HEK293T (cell line): ENCODE measurements at regions not wholly inside any gene's neighbourhood (a gene's known extent, or its start where the extent isn't known, plus 50 kb on each side); places are given as distances from the start of the nearest gene placed in this dataset.

Experiments used
- CTCF ChIA-PET: fragments of 350-600 bp; formaldehyde crosslinking; extraction: SDS; loops from one replicate; lab custom pipeline; 2021; ENCODE audit warnings: antibody characterized with exemption, inconsistent platforms; lab: Yijun Ruan, JAX
- POLR2A ChIA-PET: fragments of 350-600 bp; formaldehyde crosslinking; extraction: SDS; loops from one replicate; lab custom pipeline; 2020; ENCODE audit warnings: antibody characterized with exemption, inconsistent platforms; lab: Yijun Ruan, JAX
- DNase-seq: peaks from one replicate; pipeline ENCODE4 v3.0.0; 2012; ENCODE audit warnings: mixed read lengths; ENCODE audit errors: extremely low spot score
- ARNT ChIP-seq: fragments of 450-650 bp; IDR thresholded peaks from 2 replicates; pipeline ENCODE4 v1.6.1; 2017; ENCODE audit warnings: mild to moderate bottlenecking
- BHLHE40 ChIP-seq: fragments of 450-650 bp; IDR thresholded peaks from 2 replicates; pipeline ENCODE4 v1.6.1; 2016; ENCODE audit warnings: mild to moderate bottlenecking, moderate library complexity, borderline replicate concordance
- CTBP1 ChIP-seq: fragments of 450-650 bp; IDR thresholded peaks from 2 replicates; pipeline ENCODE4 v1.6.1; 2016; ENCODE audit warnings: borderline replicate concordance
- ELF4 ChIP-seq: fragments of 450-650 bp; IDR thresholded peaks from 2 replicates; pipeline ENCODE4 v1.6.1; 2017; ENCODE audit warnings: antibody characterized with exemption
- FOXA1 ChIP-seq: fragments of 450-650 bp; IDR thresholded peaks from 2 replicates; pipeline ENCODE4 v1.6.1; 2016; ENCODE audit warnings: mild to moderate bottlenecking
- FOXK2 ChIP-seq: fragments of 450-650 bp; IDR thresholded peaks from 2 replicates; pipeline ENCODE4 v1.6.1; 2016; ENCODE audit warnings: mild to moderate bottlenecking
- FOXM1 ChIP-seq: fragments of 450-650 bp; IDR thresholded peaks from 2 replicates; pipeline ENCODE4 v1.6.1; 2017; ENCODE audit warnings: mild to moderate bottlenecking, borderline replicate concordance
- HDGF ChIP-seq: fragments of 450-650 bp; IDR thresholded peaks from 2 replicates; pipeline ENCODE4 v1.6.1; 2017; ENCODE audit warnings: antibody characterized with exemption, borderline replicate concordance
- L3MBTL2 ChIP-seq: fragments of 450-650 bp; conservative IDR thresholded peaks from 2 replicates; pipeline ENCODE4 v1.6.1; 2016; ENCODE audit warnings: mild to moderate bottlenecking
- LEF1 ChIP-seq: fragments of 450-650 bp; IDR thresholded peaks from 2 replicates; pipeline ENCODE4 v1.6.1; 2017; ENCODE audit warnings: mild to moderate bottlenecking, borderline replicate concordance
- NFRKB ChIP-seq: fragments of 450-650 bp; IDR thresholded peaks from 2 replicates; pipeline ENCODE4 v1.6.1; 2016; ENCODE audit warnings: mild to moderate bottlenecking, moderate library complexity
- PKNOX1 ChIP-seq: fragments of 450-650 bp; IDR thresholded peaks from 2 replicates; pipeline ENCODE4 v1.6.1; 2016
- SP1 ChIP-seq: fragments of 450-650 bp; IDR thresholded peaks from 2 replicates; pipeline ENCODE4 v1.6.1; 2017
- SUZ12 ChIP-seq: fragments of 450-650 bp; IDR thresholded peaks from 2 replicates; pipeline ENCODE4 v1.6.1; 2016; ENCODE audit warnings: mild to moderate bottlenecking
- TARDBP ChIP-seq: fragments of 450-650 bp; IDR thresholded peaks from 2 replicates; pipeline ENCODE4 v1.6.1; 2016
- ZNF384 ChIP-seq: fragments of 450-650 bp; IDR thresholded peaks from 2 replicates; pipeline ENCODE4 v1.6.1; 2016

GRCh38 chr9:90455316-90455715, 187.3 kb downstream of the DIRAS2 start:
- ChIA-PET POLR2A (no interaction called here), CTCF (no interaction called here)
- DNase-seq = no peak
- no peak for TF ChIP-seq NFRKB
- TF ChIP-seq ELF4 = no peak
- TF ChIP-seq FOXA1 = no peak
- no peak for TF ChIP-seq TARDBP
- TF ChIP-seq CTBP1 = no peak
- no peak for TF ChIP-seq FOXK2
- TF ChIP-seq HDGF = no peak
- no peak for TF ChIP-seq LEF1
- TF ChIP-seq BHLHE40 = no peak
- no peak for TF ChIP-seq SUZ12
- no peak for TF ChIP-seq L3MBTL2
- TF ChIP-seq PKNOX1 = no peak
- no peak for TF ChIP-seq FOXM1
- TF ChIP-seq SP1 = no peak
- TF ChIP-seq ZNF384 = no peak
- no peak for TF ChIP-seq ARNT

- POLR2A ChIA-PET = no interaction called here
- TF ChIP-seq LEF1 (no peak), SP1 (no peak), ZNF384 (no peak), TARDBP (no peak), FOXA1 (no peak), HDGF (no peak), ELF4 (no peak)
- DNase-seq = no peak
- CTCF ChIA-PET = no interaction called here
Observed at GRCh38 chr9:90457386-90458190, 185.0 kb downstream of the DIRAS2 start.

- ChIA-PET CTCF (interaction anchor here (0.7 kb wide), 1 partner anchor 1019 kb away, joined by 3 read pairs; no protein-coding TSS in a partner anchor), POLR2A (no interaction called here)
- no peak for DNase-seq
- TF ChIP-seq FOXK2 = no peak
- no peak for TF ChIP-seq PKNOX1
- no peak for TF ChIP-seq NFRKB
- no peak for TF ChIP-seq TARDBP
- TF ChIP-seq FOXM1 = no peak
- no peak for TF ChIP-seq BHLHE40
- no peak for TF ChIP-seq ARNT
- TF ChIP-seq FOXA1 = no peak
- TF ChIP-seq HDGF = no peak
- TF ChIP-seq SUZ12 = no peak
- TF ChIP-seq L3MBTL2 = no peak
- TF ChIP-seq LEF1 = no peak
- no peak for TF ChIP-seq ELF4
- TF ChIP-seq SP1 = no peak
- TF ChIP-seq ZNF384 = no peak
- no peak for TF ChIP-seq CTBP1
Observed at GRCh38 chr9:90458485-90458884, 184.1 kb downstream of the DIRAS2 start.

- ChIA-PET POLR2A (no interaction called here), CTCF (interaction anchor here (0.6 kb wide), 1 partner anchor 25 kb away, joined by 3 read pairs; no protein-coding TSS in a partner anchor)
- TF ChIP-seq FOXK2 (no peak), FOXA1 (no peak), ELF4 (no peak), ZNF384 (no peak), PKNOX1 (no peak), TARDBP (no peak), ARNT (no peak), NFRKB (no peak), BHLHE40 (no peak), SUZ12 (no peak), HDGF (no peak), SP1 (no peak), CTBP1 (no peak), FOXM1 (no peak), L3MBTL2 (no peak)
- DNase-seq = no peak
Observed at GRCh38 chr9:90459321-90459720, 183.3 kb downstream of the DIRAS2 start.

GRCh38 chr9:90460220-90460619, 182.4 kb downstream of the DIRAS2 start:
- no peak for DNase-seq
- POLR2A ChIA-PET = no interaction called here
- CTCF ChIA-PET = interaction anchor here (0.6 kb wide), 1 partner anchor 26 kb away, joined by 3 read pairs; no protein-coding TSS in a partner anchor
- TF ChIP-seq FOXK2 (no peak), PKNOX1 (no peak), ZNF384 (no peak), BHLHE40 (no peak), L3MBTL2 (no peak), ELF4 (no peak), FOXM1 (no peak), NFRKB (no peak), FOXA1 (no peak), TARDBP (no peak), SP1 (no peak), CTBP1 (no peak), HDGF (no peak), SUZ12 (no peak), LEF1 (no peak)
